ENCODE measurements at regions not wholly inside any gene's neighbourhood (a gene's known extent, or its start where the extent isn't known, plus 50 kb on each side); places are given as distances from the start of the nearest gene placed in this dataset.

- Mint-ChIP-seq H3K4me1 (no peaks in the 10 kb centered on the region), H3K9me3 (no peaks in the 10 kb centered on the region), H3K4me3 (no peak overlapping the region), H3K27ac (no peak overlapping the region), H3K36me3 (ENCODE audit: low read depth) (no peaks in the 10 kb centered on the region), H3K27me3 (no peaks in the 10 kb centered on the region)
- no peak for ATAC-seq (replicated peaks)
These were observed 54.6 kb upstream of the ATXN7L3B start for GRCh38 chr12:74483057-74483456.
